Lung (tissue), 11 donors: ENCODE measurements at regions not wholly inside any gene's neighbourhood (a gene's known extent, or its start where the extent isn't known, plus 50 kb on each side); places are given as distances from the start of the nearest gene placed in this dataset.

Experiments
- ATAC-seq: fragments of 200-7000 bp; cut with Tn5 transposase; one replicate; pipeline ENCODE4 v1.9.1; 2020; ENCODE audit warnings: moderate number of reproducible peaks; ENCODE audit not compliant: insufficient read depth, low FRiP score
- DNase-seq, 3 donors: peaks; one replicate each; pipeline ENCODE4 v3.0.0-alpha.2; 2013 to 2017
- H3K27ac ChIP-seq, 2 donors: one replicate each; pipeline ENCODE4 v1.5.1; 2013; ENCODE audit warnings: mild to moderate bottlenecking in 2 of 2, moderate library complexity in 2 of 2, control low read depth in 1 of 2, inconsistent platforms in 1 of 2, low read depth in 1 of 2, low read length in 1 of 2
- H3K27me3 ChIP-seq, 3 donors: one replicate each; pipeline ENCODE4 v1.5.1; 2013; ENCODE audit warnings: low read length in 2 of 3; ENCODE audit not compliant: control insufficient read depth in 3 of 3, insufficient read depth in 3 of 3
- H3K36me3 ChIP-seq, 4 donors: one replicate each; pipeline ENCODE4 v1.5.1; 2013; ENCODE audit warnings: low read length in 4 of 4, mild to moderate bottlenecking in 1 of 4, moderate library complexity in 1 of 4; ENCODE audit not compliant: control insufficient read depth in 4 of 4, insufficient read depth in 4 of 4
- H3K4me1 ChIP-seq, 5 donors: one replicate each; pipeline ENCODE4 v1.5.1; 2013; ENCODE audit warnings: low read length in 5 of 5, mild to moderate bottlenecking in 2 of 5, moderate library complexity in 1 of 5; ENCODE audit not compliant: control insufficient read depth in 5 of 5, insufficient read depth in 5 of 5
- H3K4me3 ChIP-seq: one replicate; pipeline ENCODE4 v1.5.1; 2013; ENCODE audit warnings: mild to moderate bottlenecking, control low read depth, moderate library complexity
- H3K9ac ChIP-seq, 2 donors: one replicate each; pipeline ENCODE4 v1.5.1; 2013; ENCODE audit warnings: low read length in 2 of 2, control low read depth in 1 of 2; ENCODE audit not compliant: insufficient read depth in 1 of 2
- H3K9me3 ChIP-seq, 4 donors: one replicate each; pipeline ENCODE4 v1.5.1; 2013; ENCODE audit warnings: low read length in 3 of 4, mild to moderate bottlenecking in 1 of 4, moderate library complexity in 1 of 4; ENCODE audit not compliant: control insufficient read depth in 4 of 4, insufficient read depth in 3 of 4
- WGBS, 2 donors: extraction: QIAGEN DNeasy Blood & Tissue Kit; methylation state at CpG; one replicate each; pipeline ENCODE4 v1.1.7; 2013; 5-methylcytosine and 5-hydroxymethylcytosine counted together
- TF ChIP-seq, protein P1 (sequence below): IDR thresholded peaks from 2 replicates; pipeline ENCODE4 v1.5.1; 2012; ENCODE audit warnings: mild to moderate bottlenecking; ENCODE audit errors: control extremely low read depth, extremely low read depth
- donor health status: control.
- donor health status: control.
- donor health status: Bipolar disorder and iron deficiency.
- donor health status: healthy.
- donor health status: DM: yes; HTN: yes; CAD: no.

DNA sequence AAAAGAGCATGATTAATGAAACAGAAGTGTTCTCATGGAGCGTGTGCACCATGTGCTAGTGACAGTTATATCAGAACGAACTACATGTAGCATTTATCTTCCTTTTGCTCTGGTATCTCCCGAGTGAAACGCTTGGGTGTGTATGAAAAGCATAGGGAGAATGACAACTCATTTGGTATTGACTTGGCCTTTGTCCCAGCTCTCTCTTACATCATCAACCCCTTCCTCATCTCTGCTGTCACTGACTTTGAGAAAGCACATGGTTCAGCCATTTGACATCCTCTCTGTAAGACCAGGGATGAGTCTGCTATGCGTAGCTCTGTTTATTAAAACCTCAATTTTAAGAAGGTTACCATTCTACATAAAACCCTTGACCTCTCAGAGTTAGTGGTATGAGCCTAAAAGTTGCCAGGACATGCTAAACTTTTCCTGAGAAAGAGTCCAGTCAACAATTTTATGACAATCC, 201.0 kb downstream of the NRIP1 start:
- no peaks in the 10 kb centered on the region for H3K36me3 ChIP-seq
- TF ChIP-seq, protein P1, sequence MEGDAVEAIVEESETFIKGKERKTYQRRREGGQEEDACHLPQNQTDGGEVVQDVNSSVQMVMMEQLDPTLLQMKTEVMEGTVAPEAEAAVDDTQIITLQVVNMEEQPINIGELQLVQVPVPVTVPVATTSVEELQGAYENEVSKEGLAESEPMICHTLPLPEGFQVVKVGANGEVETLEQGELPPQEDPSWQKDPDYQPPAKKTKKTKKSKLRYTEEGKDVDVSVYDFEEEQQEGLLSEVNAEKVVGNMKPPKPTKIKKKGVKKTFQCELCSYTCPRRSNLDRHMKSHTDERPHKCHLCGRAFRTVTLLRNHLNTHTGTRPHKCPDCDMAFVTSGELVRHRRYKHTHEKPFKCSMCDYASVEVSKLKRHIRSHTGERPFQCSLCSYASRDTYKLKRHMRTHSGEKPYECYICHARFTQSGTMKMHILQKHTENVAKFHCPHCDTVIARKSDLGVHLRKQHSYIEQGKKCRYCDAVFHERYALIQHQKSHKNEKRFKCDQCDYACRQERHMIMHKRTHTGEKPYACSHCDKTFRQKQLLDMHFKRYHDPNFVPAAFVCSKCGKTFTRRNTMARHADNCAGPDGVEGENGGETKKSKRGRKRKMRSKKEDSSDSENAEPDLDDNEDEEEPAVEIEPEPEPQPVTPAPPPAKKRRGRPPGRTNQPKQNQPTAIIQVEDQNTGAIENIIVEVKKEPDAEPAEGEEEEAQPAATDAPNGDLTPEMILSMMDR: no peak
- no peak overlapping the region for H3K4me3 ChIP-seq
- peak; percentile 24 for ATAC-seq
- no peaks in the 10 kb centered on the region for H3K27me3 ChIP-seq
- H3K9ac ChIP-seq: no peak overlapping the region
- peaks cover 0 to 12% (median 0%) of the 10 kb centered on the region in 5 donors for H3K4me1 ChIP-seq
- DNase-seq: no peak
- H3K27ac ChIP-seq: no peak overlapping the region
- no peaks in the 10 kb centered on the region for H3K9me3 ChIP-seq
- 59 to 70% methylated on average over 5 of the region's 5 CpGs for WGBS, 2 donors

GRCh38 chr21:14862794-14863720, 201.7 kb downstream of the NRIP1 start:
- no peaks in the 10 kb centered on the region for H3K9me3 ChIP-seq
- H3K27me3 ChIP-seq: no peaks in the 10 kb centered on the region
- TF ChIP-seq, protein P1: no peak
- H3K36me3 ChIP-seq: no peaks in the 10 kb centered on the region
- no peak overlapping the region for H3K9ac ChIP-seq
- DNase-seq (no peak), ATAC-seq (no peak)
- H3K4me1 ChIP-seq: peaks cover 0 to 7% (median 0%) of the 10 kb centered on the region in 5 donors
- 40 to 45% methylated on average over 5 of the region's 5 CpGs for WGBS, 2 donors
- no peak overlapping the region for H3K27ac ChIP-seq
- H3K4me3 ChIP-seq: no peak overlapping the region

DNA sequence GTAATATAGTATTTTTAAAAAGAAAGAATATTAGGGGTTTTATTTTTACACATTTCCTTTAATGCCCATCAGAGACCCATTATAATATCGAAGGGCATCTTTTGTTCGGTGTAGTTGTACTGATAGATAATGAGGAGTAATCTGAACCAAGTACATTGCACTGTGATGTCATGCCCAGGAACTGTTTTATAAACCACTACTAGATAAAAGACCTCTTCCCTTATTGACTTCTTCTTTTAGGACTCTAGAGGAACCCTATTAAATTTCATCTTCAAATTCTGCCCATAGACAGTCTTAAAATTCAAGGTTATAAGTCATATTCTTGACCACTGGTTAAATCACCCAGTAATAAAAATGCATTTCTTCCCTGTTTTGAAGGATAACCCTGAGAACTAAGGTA, 206.5 kb downstream of the NRIP1 start:
- Histone ChIP-seq H3K9me3 (no peaks in the 10 kb centered on the region), H3K4me1 (no peaks in the 10 kb centered on the region), H3K27me3 (no peaks in the 10 kb centered on the region), H3K27ac (no peak overlapping the region), H3K9ac (no peak overlapping the region), H3K4me3 (no peak overlapping the region), H3K36me3 (no peaks in the 10 kb centered on the region)
- no peak for DNase-seq
- ATAC-seq: no peak
- TF ChIP-seq, protein P1: no peak
- 90 to 94% methylated on average over 2 of the region's 2 CpGs for WGBS, 2 donors
